Skeletal muscle cell (primary cell): ENCODE measurements at regions not wholly inside any gene's neighbourhood (a gene's known extent, or its start where the extent isn't known, plus 50 kb on each side); places are given as distances from the start of the nearest gene placed in this dataset.

Source experiments
- DNase-seq: peaks from one replicate; pipeline ENCODE4 v3.0.0-alpha.2; 2010; ENCODE audit warnings: low read depth
- H3K4me3 ChIP-seq: 2 replicates; pipeline ENCODE4 v1.5.1; 2011; ENCODE audit warnings: low read depth, mild to moderate bottlenecking, control low read depth, low read length, moderate library complexity

GRCh38 chr2:239884051-239884405 lies 141.1 kb downstream of the NDUFA10 start:
- DNase-seq = no peak

GRCh38 chr2:239883326-239884050 lies 141.7 kb downstream of the NDUFA10 start:
- H3K4me3 ChIP-seq = no peak overlapping the region
- no peak for DNase-seq

More at GRCh38 chr2:239884051-239884405, 141.1 kb downstream of the NDUFA10 start:
- no peak overlapping the region for H3K4me3 ChIP-seq

DNA sequence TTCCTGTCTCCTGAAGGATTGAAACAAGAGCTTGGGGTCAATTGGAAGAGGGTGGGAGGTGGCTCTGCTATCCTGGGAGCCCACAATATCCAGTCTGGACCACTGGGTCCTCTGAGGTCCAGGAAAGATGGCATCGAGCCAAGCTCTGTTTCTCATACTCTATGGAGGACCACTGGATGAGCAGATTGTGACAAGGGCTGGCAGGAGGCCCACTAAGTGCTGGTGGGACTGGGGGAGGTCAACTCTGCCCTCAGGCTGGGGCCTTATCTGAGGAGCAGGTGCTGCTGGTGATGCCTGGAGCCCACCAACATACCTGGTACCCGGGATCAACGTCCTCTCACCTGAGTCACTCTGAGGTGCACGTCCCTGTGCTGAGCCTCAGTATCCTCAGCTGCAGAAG lies 142.4 kb downstream of the NDUFA10 start:
- H3K4me3 ChIP-seq = no peak overlapping the region
- DNase-seq = no peak

DNA sequence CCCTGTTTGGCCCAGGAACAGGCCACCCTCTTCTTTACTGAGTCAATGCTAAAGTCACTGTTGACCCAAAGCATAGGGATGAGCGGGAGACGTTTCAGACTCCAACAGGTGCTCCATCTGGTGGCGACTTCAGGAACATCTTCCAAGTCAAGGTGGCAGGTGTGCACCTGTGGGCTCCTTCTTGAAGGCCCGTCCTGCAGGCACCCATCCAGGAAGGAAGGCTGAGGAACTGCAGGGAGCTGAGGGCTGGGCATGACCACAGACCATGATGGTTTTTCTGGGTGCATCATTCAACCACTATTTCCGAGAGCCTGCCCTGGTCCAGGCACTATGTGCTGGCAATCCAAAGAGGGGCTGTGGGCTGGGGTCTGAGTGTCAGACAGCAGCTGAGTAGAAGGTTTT lies 142.8 kb downstream of the NDUFA10 start:
- DNase-seq = no peak

DNA sequence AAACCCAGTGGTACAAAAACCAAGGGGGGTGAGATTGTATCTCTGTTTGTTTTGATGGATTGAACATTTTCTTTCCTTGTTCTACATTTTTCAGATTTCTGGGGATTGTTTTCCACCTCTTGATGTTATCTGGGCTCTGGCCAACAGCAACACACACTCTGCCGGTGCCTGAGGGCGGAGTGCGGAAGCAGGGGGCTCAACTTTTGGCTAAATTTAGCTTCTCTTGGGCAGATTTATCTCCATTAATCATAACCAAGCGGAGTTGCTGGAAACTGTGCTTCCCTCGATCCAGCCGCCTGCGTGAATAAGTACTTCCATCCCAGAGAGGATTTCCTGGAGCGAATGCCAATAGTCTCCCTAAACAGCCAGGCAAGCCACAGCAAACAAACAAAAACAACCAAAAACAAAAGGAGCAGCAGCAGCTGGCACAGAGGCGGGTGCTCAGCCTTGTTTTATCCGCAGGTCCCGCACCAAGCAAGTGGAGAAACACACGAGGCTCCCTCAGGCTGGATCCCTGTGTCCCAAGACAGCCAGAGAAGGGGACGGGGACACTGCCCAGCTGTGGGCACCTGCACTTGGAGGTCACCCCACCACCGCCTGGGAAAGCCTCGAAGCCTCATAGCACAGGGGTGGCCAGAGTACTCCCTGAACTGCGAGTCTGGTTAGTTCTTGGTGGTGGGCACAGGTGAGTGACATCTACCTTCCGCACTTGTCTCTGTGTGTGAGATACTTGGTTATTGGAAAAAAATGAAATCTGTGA lies 143.4 kb downstream of the NDUFA10 start:
- H3K4me3 ChIP-seq = no peak overlapping the region
- DNase-seq = no peak

More for the DNA sequence above, 142.8 kb downstream of the NDUFA10 start:
- H3K4me3 ChIP-seq = no peak overlapping the region

GRCh38 chr2:239881031-239881471 lies 144.1 kb downstream of the NDUFA10 start:
- DNase-seq = no peak
- H3K4me3 ChIP-seq = no peak overlapping the region

DNA sequence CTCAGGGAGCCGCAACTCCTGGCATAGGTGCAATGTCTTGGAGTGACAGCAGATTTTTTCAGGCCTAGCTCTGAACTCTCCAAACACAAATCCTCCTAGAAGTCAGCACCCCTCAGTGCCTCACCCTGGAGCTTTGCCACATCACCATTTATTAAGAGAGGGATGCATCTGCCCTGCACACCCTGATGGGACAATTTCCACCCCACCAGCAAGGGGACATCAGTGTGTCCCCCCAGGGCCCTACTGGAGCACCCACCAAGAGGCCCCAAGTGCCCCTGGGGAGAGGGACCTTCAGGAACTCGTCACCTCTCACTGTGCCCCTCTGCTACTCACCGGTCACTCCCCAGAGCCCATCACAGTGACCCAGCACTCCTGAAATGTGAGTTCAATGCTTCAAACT lies 144.7 kb downstream of the NDUFA10 start:
- no peak for DNase-seq
- no peak overlapping the region for H3K4me3 ChIP-seq

GRCh38 chr2:239879423-239880084 lies 145.6 kb downstream of the NDUFA10 start:
- H3K4me3 ChIP-seq = no peak overlapping the region
- DNase-seq = no peak

GRCh38 chr2:239878686-239879085 lies 146.5 kb downstream of the NDUFA10 start:
- no peak for DNase-seq

GRCh38 chr2:239876948-239877289 lies 148.2 kb downstream of the NDUFA10 start:
- DNase-seq = no peak
- no peak overlapping the region for H3K4me3 ChIP-seq

More at GRCh38 chr2:239878686-239879085, 146.5 kb downstream of the NDUFA10 start:
- H3K4me3 ChIP-seq = no peak overlapping the region

DNA sequence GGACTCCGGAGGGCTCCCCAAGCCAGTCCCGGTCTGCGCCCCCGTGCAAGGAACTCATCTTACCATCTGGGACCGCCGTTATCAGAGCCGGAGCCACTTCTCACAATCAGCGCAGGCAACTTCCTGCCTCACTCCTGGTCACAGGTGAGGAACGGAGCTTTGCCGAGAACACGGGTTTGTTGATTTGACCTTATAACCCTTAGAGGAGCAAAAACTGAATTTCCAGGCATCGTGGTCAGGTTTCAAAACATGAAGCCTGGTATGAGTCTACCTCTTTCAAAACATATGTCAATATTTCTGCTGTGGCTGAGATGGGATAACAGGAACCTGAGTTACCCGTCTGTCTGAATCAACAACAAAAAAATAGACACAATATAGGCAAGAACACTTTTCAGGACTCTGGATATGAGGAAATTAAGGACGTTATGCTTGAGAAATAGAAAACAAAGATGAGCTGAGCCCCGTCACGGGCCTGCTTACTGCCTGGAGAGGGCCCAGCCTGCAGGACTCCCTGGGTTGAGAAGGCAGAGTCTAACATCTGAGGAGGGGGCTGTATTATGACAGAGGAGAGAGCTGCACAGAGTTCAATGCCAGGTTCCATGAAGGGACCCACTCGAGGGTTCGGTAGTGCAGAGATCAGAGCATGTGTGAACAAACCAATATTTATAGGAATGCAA lies 148.7 kb downstream of the NDUFA10 start:
- no peak for DNase-seq
- H3K4me3 ChIP-seq = no peak overlapping the region

DNA sequence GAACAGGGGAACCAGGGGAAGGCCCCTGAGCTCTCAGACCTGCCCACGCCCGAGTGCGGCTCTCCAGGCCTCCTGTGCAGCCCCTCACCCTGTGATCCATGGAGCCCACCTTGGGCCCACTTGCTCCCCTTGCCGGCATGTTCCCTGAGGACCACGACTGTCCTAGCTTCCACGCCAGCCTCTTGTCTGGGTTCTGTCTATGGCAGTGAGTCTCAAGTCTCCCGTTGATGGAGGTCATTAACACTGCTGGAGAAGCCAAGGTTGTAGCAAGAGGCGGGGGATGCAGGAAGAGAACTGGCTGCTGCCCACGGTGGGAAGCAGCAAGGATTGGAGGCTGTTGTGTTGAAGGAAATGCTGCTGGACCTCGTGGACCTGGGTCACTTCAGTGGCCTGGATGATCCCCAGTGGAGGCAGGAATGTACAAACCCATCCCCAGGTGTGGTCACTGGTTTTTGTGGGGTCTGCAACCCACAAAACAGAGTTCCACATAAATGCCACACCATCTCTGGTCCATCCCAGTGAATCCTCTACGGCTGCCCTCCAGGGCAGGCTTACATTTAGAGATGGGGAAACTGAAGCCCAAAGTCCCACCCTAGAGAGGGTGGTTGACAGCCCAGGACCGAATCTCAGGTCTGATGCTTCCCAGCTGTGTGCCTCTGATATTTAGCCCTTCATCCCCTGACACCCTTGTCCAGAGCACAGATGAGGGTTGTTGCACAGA lies 150.3 kb downstream of the NDUFA10 start:
- DNase-seq = no peak
- H3K4me3 ChIP-seq = no peak overlapping the region

DNA sequence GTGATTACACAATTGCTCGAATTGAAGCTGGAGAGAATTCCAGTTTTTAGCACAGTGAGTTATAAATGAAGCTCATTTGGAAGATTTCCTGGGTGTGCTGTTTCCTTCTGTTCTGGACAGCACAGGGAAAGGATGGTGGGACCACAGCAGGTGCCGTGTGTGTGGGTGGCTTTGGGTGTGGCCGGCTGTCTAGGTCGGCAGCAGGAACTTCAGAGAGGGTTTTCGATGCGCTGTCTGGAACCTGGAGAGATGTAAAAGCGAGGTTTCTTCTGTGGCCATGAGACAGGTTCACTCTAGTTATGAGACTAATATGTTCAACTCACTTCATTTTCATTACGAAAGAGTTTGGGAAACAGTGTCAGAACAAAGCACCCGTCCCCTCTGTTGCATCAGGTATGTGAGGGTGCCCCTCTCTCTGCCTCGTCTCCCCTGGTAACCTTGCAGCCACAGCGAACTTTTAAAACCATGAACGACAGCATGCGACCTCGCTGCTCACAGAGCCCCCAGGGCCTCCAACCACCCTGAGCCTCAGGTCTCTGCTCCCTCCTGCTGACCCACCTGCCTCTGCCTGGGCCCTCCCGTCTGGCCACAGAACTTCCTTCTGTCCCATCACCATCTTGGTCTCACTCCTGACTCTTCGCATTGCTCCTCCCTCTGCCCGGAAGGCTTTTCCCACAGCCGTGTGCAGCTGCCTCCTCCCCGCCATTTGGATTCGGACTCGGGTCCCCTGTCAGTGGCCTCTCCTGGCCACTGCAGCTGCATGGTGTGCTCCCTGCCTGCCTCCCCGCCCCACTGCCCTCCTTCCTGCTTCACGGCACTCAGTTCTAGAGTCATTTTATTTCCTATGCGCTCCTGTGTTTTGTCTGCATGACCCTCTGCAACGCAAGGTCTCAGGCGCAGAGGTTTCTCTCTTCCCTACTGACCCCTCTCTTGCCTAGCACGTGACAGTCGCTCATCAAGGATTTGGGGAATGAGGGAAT lies 151.2 kb downstream of the NDUFA10 start:
- DNase-seq = no peak
- no peak overlapping the region for H3K4me3 ChIP-seq

DNA sequence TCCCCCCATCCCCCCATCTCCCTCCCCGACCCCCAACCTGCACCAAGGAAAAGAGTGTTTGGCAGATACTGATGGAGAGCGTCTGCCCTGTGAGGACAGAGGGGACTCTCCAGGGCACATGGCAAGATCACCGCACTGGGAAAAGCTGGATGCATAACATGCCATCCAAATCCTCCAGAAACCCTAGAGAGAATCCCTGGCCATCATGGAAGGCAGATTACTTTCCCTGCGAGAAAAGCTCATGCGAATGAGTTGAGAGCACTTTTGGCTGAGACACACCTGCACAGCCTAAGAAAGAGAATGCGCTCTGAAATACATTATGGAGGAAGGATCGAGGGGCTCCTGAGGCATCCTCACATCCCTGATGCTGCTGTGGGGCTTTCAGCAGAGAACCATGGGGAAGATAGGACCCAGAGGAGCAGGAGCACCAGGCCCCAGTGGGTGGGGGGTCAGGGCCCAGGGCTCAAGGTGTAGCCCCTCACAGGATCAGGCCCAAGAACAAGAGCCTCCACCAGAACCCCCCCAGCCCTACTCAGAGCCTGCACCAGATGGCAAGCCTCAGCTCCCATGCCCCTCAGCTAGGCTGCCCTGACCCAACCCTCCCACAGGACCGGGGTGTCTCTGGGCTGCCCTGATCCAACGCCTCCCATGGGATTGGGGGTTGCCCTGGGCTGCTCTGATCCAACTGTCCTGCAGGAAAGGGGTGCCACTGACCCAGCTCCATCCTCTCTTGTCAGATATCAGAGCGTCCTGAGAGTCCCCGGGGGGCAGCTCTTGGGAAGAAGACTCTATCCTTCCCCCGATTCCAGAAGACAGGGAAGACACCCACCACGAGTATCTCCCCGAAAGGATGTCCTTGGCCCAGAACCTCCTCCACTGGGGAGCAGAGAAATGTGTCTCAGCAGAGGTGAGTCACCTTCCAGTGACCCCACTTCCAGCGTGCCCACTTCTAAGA lies 153.4 kb downstream of the NDUFA10 start:
- H3K4me3 ChIP-seq = no peak overlapping the region
- DNase-seq = no peak

DNA sequence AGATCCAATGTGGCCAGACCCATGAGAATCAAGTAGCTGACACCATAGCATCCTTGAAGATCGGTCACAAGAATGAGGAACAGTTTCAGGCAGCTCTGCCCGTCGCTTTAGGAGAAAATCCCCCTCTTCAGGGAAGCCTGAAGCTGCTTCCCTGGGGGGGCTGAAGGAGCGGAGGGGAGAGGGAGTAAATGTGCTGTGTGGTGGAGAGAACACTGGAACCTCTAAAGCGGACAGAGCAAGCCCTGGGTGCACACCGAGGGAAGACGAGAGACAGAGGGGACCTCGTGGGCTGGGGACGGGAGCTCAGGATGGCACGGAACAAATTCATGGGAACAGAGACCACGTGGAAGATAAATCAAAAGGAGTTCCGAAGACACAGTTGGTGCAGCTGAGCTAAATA lies 154.3 kb downstream of the NDUFA10 start:
- H3K4me3 ChIP-seq = no peak overlapping the region
- DNase-seq = no peak

DNA sequence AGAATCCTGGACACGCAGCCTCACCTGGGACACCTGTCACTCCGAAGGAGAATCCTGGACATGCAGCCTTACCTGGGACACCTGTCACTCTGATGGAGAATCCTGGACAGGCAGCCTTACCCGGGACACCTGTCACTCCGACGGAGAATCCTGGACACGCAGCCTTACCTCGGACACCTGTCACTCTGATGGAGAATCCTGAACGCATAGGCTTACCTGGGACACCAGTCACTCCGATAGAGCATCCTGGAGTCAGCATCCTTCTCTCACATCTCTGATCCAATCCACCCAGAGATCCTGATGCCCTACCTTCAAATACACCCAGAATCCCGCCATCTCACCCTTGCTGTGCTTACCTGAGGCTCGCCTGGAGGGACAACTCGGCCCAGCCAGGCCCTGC lies 154.9 kb downstream of the NDUFA10 start:
- no peak for DNase-seq
- no peak overlapping the region for H3K4me3 ChIP-seq
